H1 (cell line): ENCODE measurements at regions not wholly inside any gene's neighbourhood (a gene's known extent, or its start where the extent isn't known, plus 50 kb on each side); places are given as distances from the start of the nearest gene placed in this dataset.

Source experiments
- CHD1 ChIP-seq: IDR thresholded peaks from 2 replicates; pipeline ENCODE4 v1.6.1; 2012; ENCODE audit warnings: low read depth, low read length, improper control_type of control experiment
- GABPA ChIP-seq: IDR thresholded peaks from 2 replicates; pipeline ENCODE4 v1.6.1; 2011; ENCODE audit warnings: mild to moderate bottlenecking, low read length, moderate library complexity, borderline replicate concordance; ENCODE audit not compliant: insufficient read depth
- KDM4A ChIP-seq: IDR thresholded peaks from one replicate; pipeline ENCODE4 v1.7.1; 2012; ENCODE audit warnings: low read depth, mild to moderate bottlenecking, moderate library complexity, low read length, inconsistent platforms; ENCODE audit not compliant: severe bottlenecking
- POLR2A ChIP-seq, 2 experiments: IDR thresholded peaks; 1 replicate in 1 of 2; 2 replicates in 1 of 2; pipeline ENCODE4 v1.6.1; 2011; ENCODE audit warnings: low read depth in 2 of 2, low read length in 2 of 2, mild to moderate bottlenecking in 2 of 2; ENCODE audit errors: control extremely low read depth in 1 of 2
- POU5F1 ChIP-seq: IDR thresholded peaks from 2 replicates; pipeline ENCODE4 v1.6.1; 2011; ENCODE audit warnings: low read depth, mild to moderate bottlenecking, low read length, moderate library complexity
- SAP30 ChIP-seq: fragments of 300-600 bp; sonication (generic); IDR thresholded peaks from 2 replicates; pipeline ENCODE4 v1.7.1; 2012; ENCODE audit warnings: low read length, moderate library complexity, mild to moderate bottlenecking, inconsistent platforms; ENCODE audit not compliant: insufficient read depth, insufficient replicate concordance
- SIN3A ChIP-seq, 2 experiments: IDR thresholded peaks in 1 of 2; conservative IDR thresholded peaks in 1 of 2; 2 replicates each; pipeline ENCODE4 v1.6.1; 2011 to 2012; ENCODE audit warnings: low read length in 2 of 2, improper control_type of control experiment in 1 of 2, low read depth in 1 of 2, mild to moderate bottlenecking in 1 of 2
- SIRT6 ChIP-seq: IDR thresholded peaks from one replicate; pipeline ENCODE4 v1.7.1; 2012; ENCODE audit warnings: low read length, inconsistent platforms
- SIX5 ChIP-seq: IDR thresholded peaks from 2 replicates; pipeline ENCODE4 v1.6.1; 2011; ENCODE audit warnings: mild to moderate bottlenecking, low read depth, low read length
- TAF7 ChIP-seq: optimal IDR thresholded peaks from 2 replicates; pipeline ENCODE3; 2011; ENCODE audit warnings: low read depth, mild to moderate bottlenecking, inconsistent platforms, low read length, moderate library complexity, borderline replicate concordance
- TF ChIP-seq, protein P1 (sequence below): fragments of 300-600 bp; sonication (generic); IDR thresholded peaks from 2 replicates; pipeline ENCODE4 v1.7.1; 2012; ENCODE audit warnings: low read length, moderate library complexity, mild to moderate bottlenecking, inconsistent platforms; ENCODE audit not compliant: insufficient replicate concordance

DNA sequence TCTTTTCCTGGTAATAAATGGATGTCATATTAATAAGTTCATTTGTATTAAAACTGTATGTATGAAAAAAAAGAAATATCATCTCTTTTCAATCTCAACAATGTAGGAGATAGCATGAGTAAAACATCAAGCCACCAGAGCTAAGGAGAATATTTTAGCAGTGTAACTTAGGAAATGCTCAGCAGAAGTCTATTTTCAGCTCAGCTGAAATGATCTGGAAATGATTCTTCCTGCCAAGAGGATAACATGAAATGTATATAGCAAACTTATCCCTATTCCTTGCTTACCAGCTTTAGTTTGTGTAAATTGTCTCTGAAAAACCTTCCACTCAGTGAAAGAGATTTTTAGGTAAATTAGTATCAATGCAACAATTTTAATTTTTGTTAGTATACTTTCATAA, 1194.4 kb downstream of the SLITRK1 start (continued):
- TF ChIP-seq, protein P1, sequence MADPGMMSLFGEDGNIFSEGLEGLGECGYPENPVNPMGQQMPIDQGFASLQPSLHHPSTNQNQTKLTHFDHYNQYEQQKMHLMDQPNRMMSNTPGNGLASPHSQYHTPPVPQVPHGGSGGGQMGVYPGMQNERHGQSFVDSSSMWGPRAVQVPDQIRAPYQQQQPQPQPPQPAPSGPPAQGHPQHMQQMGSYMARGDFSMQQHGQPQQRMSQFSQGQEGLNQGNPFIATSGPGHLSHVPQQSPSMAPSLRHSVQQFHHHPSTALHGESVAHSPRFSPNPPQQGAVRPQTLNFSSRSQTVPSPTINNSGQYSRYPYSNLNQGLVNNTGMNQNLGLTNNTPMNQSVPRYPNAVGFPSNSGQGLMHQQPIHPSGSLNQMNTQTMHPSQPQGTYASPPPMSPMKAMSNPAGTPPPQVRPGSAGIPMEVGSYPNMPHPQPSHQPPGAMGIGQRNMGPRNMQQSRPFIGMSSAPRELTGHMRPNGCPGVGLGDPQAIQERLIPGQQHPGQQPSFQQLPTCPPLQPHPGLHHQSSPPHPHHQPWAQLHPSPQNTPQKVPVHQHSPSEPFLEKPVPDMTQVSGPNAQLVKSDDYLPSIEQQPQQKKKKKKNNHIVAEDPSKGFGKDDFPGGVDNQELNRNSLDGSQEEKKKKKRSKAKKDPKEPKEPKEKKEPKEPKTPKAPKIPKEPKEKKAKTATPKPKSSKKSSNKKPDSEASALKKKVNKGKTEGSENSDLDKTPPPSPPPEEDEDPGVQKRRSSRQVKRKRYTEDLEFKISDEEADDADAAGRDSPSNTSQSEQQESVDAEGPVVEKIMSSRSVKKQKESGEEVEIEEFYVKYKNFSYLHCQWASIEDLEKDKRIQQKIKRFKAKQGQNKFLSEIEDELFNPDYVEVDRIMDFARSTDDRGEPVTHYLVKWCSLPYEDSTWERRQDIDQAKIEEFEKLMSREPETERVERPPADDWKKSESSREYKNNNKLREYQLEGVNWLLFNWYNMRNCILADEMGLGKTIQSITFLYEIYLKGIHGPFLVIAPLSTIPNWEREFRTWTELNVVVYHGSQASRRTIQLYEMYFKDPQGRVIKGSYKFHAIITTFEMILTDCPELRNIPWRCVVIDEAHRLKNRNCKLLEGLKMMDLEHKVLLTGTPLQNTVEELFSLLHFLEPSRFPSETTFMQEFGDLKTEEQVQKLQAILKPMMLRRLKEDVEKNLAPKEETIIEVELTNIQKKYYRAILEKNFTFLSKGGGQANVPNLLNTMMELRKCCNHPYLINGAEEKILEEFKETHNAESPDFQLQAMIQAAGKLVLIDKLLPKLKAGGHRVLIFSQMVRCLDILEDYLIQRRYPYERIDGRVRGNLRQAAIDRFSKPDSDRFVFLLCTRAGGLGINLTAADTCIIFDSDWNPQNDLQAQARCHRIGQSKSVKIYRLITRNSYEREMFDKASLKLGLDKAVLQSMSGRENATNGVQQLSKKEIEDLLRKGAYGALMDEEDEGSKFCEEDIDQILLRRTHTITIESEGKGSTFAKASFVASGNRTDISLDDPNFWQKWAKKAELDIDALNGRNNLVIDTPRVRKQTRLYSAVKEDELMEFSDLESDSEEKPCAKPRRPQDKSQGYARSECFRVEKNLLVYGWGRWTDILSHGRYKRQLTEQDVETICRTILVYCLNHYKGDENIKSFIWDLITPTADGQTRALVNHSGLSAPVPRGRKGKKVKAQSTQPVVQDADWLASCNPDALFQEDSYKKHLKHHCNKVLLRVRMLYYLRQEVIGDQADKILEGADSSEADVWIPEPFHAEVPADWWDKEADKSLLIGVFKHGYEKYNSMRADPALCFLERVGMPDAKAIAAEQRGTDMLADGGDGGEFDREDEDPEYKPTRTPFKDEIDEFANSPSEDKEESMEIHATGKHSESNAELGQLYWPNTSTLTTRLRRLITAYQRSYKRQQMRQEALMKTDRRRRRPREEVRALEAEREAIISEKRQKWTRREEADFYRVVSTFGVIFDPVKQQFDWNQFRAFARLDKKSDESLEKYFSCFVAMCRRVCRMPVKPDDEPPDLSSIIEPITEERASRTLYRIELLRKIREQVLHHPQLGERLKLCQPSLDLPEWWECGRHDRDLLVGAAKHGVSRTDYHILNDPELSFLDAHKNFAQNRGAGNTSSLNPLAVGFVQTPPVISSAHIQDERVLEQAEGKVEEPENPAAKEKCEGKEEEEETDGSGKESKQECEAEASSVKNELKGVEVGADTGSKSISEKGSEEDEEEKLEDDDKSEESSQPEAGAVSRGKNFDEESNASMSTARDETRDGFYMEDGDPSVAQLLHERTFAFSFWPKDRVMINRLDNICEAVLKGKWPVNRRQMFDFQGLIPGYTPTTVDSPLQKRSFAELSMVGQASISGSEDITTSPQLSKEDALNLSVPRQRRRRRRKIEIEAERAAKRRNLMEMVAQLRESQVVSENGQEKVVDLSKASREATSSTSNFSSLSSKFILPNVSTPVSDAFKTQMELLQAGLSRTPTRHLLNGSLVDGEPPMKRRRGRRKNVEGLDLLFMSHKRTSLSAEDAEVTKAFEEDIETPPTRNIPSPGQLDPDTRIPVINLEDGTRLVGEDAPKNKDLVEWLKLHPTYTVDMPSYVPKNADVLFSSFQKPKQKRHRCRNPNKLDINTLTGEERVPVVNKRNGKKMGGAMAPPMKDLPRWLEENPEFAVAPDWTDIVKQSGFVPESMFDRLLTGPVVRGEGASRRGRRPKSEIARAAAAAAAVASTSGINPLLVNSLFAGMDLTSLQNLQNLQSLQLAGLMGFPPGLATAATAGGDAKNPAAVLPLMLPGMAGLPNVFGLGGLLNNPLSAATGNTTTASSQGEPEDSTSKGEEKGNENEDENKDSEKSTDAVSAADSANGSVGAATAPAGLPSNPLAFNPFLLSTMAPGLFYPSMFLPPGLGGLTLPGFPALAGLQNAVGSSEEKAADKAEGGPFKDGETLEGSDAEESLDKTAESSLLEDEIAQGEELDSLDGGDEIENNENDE, result no peak
- TF ChIP-seq POU5F1, result no peak
- no peak for TF ChIP-seq GABPA
- no peak for TF ChIP-seq SIN3A (conservative IDR thresholded peaks at IDR 0.05 in 1 of 2, IDR thresholded peaks at IDR 0.05 in 1 of 2; ENCODE audit: low read depth in 1 of 2, low read length in 2 of 2)
- no peak for TF ChIP-seq TAF7
- no peak for TF ChIP-seq SIX5
- TF ChIP-seq KDM4A, result no peak
- no peak for TF ChIP-seq SIRT6
- no peak for TF ChIP-seq CHD1
- no peak for TF ChIP-seq SAP30
- TF ChIP-seq POLR2A (IDR thresholded peaks at IDR 0.05; ENCODE audit: control extremely low read depth in 1 of 2, low read depth in 2 of 2, low read length in 2 of 2), result no peak
